ENCODE measurements at regions not wholly inside any gene's neighbourhood (a gene's known extent, or its start where the extent isn't known, plus 50 kb on each side); places are given as distances from the start of the nearest gene placed in this dataset.

DNA sequence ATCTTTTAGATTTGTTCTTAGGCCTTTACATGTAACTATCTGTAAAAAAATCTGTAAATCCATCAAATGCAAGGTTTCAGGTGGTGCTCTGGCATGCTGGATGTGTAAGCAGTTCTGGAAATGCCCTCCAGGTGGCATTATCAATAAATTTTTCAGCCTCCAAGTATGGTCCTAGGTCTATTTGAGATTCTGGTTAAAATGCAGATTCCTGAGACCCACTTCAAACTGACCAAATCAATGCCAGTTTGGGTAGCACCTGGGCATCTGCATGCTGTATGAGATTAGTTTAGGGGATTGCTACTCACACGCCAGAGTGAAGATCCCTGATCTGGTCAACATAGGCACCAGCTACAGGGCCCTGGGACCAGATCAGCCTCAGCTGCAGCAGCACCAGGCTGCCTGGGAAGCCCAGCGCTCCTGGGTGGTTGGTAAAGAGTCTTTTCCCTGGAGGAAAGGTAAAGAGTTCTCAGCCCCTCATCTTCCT, 507.3 kb upstream of the CITED2 start:
- TF ChIP-seq, protein P1, sequence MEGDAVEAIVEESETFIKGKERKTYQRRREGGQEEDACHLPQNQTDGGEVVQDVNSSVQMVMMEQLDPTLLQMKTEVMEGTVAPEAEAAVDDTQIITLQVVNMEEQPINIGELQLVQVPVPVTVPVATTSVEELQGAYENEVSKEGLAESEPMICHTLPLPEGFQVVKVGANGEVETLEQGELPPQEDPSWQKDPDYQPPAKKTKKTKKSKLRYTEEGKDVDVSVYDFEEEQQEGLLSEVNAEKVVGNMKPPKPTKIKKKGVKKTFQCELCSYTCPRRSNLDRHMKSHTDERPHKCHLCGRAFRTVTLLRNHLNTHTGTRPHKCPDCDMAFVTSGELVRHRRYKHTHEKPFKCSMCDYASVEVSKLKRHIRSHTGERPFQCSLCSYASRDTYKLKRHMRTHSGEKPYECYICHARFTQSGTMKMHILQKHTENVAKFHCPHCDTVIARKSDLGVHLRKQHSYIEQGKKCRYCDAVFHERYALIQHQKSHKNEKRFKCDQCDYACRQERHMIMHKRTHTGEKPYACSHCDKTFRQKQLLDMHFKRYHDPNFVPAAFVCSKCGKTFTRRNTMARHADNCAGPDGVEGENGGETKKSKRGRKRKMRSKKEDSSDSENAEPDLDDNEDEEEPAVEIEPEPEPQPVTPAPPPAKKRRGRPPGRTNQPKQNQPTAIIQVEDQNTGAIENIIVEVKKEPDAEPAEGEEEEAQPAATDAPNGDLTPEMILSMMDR (IDR thresholded peaks at IDR 0.05; ENCODE audit: insufficient read depth, low read length, poor library complexity, severe bottlenecking) = peak; percentile 20
- no peak for TF ChIP-seq EZH2phosphoT487 (conservative IDR thresholded peaks at IDR 0.05; ENCODE audit: low read length)
